Fibroblast of lung (primary cell): ENCODE measurements at regions not wholly inside any gene's neighbourhood (a gene's known extent, or its start where the extent isn't known, plus 50 kb on each side); places are given as distances from the start of the nearest gene placed in this dataset.

ENCODE experiments used
- DNase-seq, 2 donors: peaks; one replicate each; pipeline versions ENCODE4 v3.0.0 to v3.0.0-alpha.2; 2010; ENCODE audit warnings: low read depth in 2 of 2
- H2AFZ ChIP-seq: 2 replicates; pipeline ENCODE4 v1.5.1; 2012; ENCODE audit warnings: low read length, control low read depth, inconsistent platforms
- H3K27ac ChIP-seq: 2 replicates; pipeline ENCODE4 v1.5.1; 2011; ENCODE audit warnings: low read length, control low read depth; ENCODE audit not compliant: insufficient read depth
- H3K27me3 ChIP-seq: 2 replicates; pipeline ENCODE4 v1.5.1; 2011; ENCODE audit warnings: mild to moderate bottlenecking, low read length; ENCODE audit not compliant: control insufficient read depth, insufficient read depth
- H3K36me3 ChIP-seq: 2 replicates; pipeline ENCODE4 v1.5.1; 2011; ENCODE audit warnings: low read length; ENCODE audit not compliant: control insufficient read depth, insufficient read depth
- H3K4me1 ChIP-seq: 2 replicates; pipeline ENCODE4 v1.5.1; 2011; ENCODE audit warnings: low read length; ENCODE audit not compliant: control insufficient read depth, insufficient read depth; ENCODE audit errors: extremely low read depth
- H3K4me2 ChIP-seq: 2 replicates; pipeline ENCODE4 v1.5.1; 2011; ENCODE audit warnings: low read length, control low read depth; ENCODE audit not compliant: insufficient read depth; ENCODE audit errors: extremely low read depth
- H3K4me3 ChIP-seq, 4 experiments: fragments of 200-600 bp in 1 of 4; sonication (generic) in 1 of 4; replicated peaks in 1 of 4; 2 replicates each; pipeline ENCODE4 v1.5.1; 2011 to 2016; ENCODE audit warnings: low read length in 4 of 4, low read depth in 3 of 4, mild to moderate bottlenecking in 3 of 4, control low read depth in 2 of 4, inconsistent platforms in 1 of 4, mixed read lengths in 1 of 4; ENCODE audit not compliant: insufficient read depth in 1 of 4; ENCODE audit errors: control extremely low read depth in 1 of 4
- H3K79me2 ChIP-seq: 2 replicates; pipeline ENCODE4 v1.5.1; 2012; ENCODE audit warnings: mild to moderate bottlenecking, low read length, inconsistent platforms; ENCODE audit not compliant: control insufficient read depth, insufficient read depth
- H3K9ac ChIP-seq: 2 replicates; pipeline ENCODE4 v1.5.1; 2011; ENCODE audit warnings: mild to moderate bottlenecking, low read length, control low read depth; ENCODE audit not compliant: insufficient read depth
- H3K9me3 ChIP-seq: 2 replicates; pipeline ENCODE4 v1.5.1; 2012; ENCODE audit warnings: low read depth, low read length; ENCODE audit not compliant: control insufficient read depth, insufficient read depth
- H4K20me1 ChIP-seq: 2 replicates; pipeline ENCODE4 v1.5.1; 2011; ENCODE audit warnings: low read length; ENCODE audit not compliant: control insufficient read depth, insufficient read depth; ENCODE audit errors: extremely low read depth
- CTCF ChIP-seq, 2 donors: IDR thresholded peaks in 1 of 2; conservative IDR thresholded peaks in 1 of 2; 1 replicate in 1 of 2; 2 replicates in 1 of 2; pipeline ENCODE4 v1.5.1; 2011 to 2012; ENCODE audit warnings: low read length in 2 of 2, control low read depth in 1 of 2, inconsistent platforms in 1 of 2, low read depth in 1 of 2, mild to moderate bottlenecking in 1 of 2
- EZH2 ChIP-seq: IDR thresholded peaks from 2 replicates; pipeline ENCODE4 v1.5.1; 2012; ENCODE audit warnings: low read length, control low read depth, mild to moderate bottlenecking; ENCODE audit errors: missing control alignments

- no peak overlapping the region for H3K4me3 ChIP-seq
- no peak for TF ChIP-seq CTCF (conservative IDR thresholded peaks at IDR 0.05 in 1 of 2, IDR thresholded peaks at IDR 0.05 in 1 of 2; ENCODE audit: low read depth in 1 of 2, low read length in 2 of 2)
- no peak for TF ChIP-seq EZH2
- no peaks in the 10 kb centered on the region for H3K4me1 ChIP-seq
- H4K20me1 ChIP-seq: no peaks in the 10 kb centered on the region
- H3K9ac ChIP-seq: no peak overlapping the region
- DNase-seq: no peak
- no peak overlapping the region for H3K4me2 ChIP-seq
- no peak overlapping the region for H3K27ac ChIP-seq
- no peak overlapping the region for H2AFZ ChIP-seq
- H3K79me2 ChIP-seq: no peaks in the 10 kb centered on the region
- H3K27me3 ChIP-seq: peaks cover 3% of the 10 kb centered on the region
- H3K36me3 ChIP-seq: no peaks in the 10 kb centered on the region
- no peaks in the 10 kb centered on the region for H3K9me3 ChIP-seq
Observed at GRCh38 chr6:1518855-1519254, 90.9 kb upstream of the FOXC1 start.

- no peaks in the 10 kb centered on the region for H3K36me3 ChIP-seq
- DNase-seq: no peak
- H3K9me3 ChIP-seq: no peaks in the 10 kb centered on the region
- H2AFZ ChIP-seq: no peak overlapping the region
- no peaks in the 10 kb centered on the region for H3K79me2 ChIP-seq
- no peaks in the 10 kb centered on the region for H4K20me1 ChIP-seq
- H3K4me3 ChIP-seq: no peak overlapping the region
- H3K27ac ChIP-seq: no peak overlapping the region
- peaks cover 3% of the 10 kb centered on the region for H3K27me3 ChIP-seq
- H3K4me1 ChIP-seq: no peaks in the 10 kb centered on the region
- no peak overlapping the region for H3K9ac ChIP-seq
- H3K4me2 ChIP-seq: no peak overlapping the region
- TF ChIP-seq CTCF (conservative IDR thresholded peaks at IDR 0.05 in 1 of 2, IDR thresholded peaks at IDR 0.05 in 1 of 2; ENCODE audit: low read depth in 1 of 2, low read length in 2 of 2): no peak
- no peak for TF ChIP-seq EZH2
Observed at GRCh38 chr6:1519597-1519996, 90.1 kb upstream of the FOXC1 start.

GRCh38 chr6:1522779-1523178 is 86.9 kb upstream of the FOXC1 start:
- H3K4me1 ChIP-seq: peaks cover 2% of the 10 kb centered on the region
- no peaks in the 10 kb centered on the region for H3K79me2 ChIP-seq
- no peak for TF ChIP-seq CTCF (conservative IDR thresholded peaks at IDR 0.05 in 1 of 2, IDR thresholded peaks at IDR 0.05 in 1 of 2; ENCODE audit: low read depth in 1 of 2, low read length in 2 of 2)
- no peak for TF ChIP-seq EZH2

More at GRCh38 chr6:1522779-1523178, 86.9 kb upstream of the FOXC1 start:
- Histone ChIP-seq H4K20me1 (no peaks in the 10 kb centered on the region), H3K4me3 (no peak overlapping the region), H3K27ac (no peak overlapping the region), H3K4me2 (no peak overlapping the region), H2AFZ (no peak overlapping the region), H3K27me3 (peaks cover 3% of the 10 kb centered on the region), H3K9ac (no peak overlapping the region), H3K9me3 (no peaks in the 10 kb centered on the region), H3K36me3 (no peaks in the 10 kb centered on the region)
- no peak for DNase-seq
